GM10266 (cell line): ENCODE measurements at regions not wholly inside any gene's neighbourhood (a gene's known extent, or its start where the extent isn't known, plus 50 kb on each side); places are given as distances from the start of the nearest gene placed in this dataset.

ENCODE experiments used
- DNase-seq: peaks from one replicate; pipeline ENCODE4 v3.0.0; 2012; ENCODE audit errors: extremely low spot score
- TF ChIP-seq, protein P1 (sequence below): IDR thresholded peaks from 2 replicates; pipeline ENCODE4 v1.5.1; 2012; ENCODE audit warnings: mild to moderate bottlenecking, low read depth; ENCODE audit not compliant: control insufficient read depth, insufficient read depth; ENCODE audit errors: missing control alignments

DNA sequence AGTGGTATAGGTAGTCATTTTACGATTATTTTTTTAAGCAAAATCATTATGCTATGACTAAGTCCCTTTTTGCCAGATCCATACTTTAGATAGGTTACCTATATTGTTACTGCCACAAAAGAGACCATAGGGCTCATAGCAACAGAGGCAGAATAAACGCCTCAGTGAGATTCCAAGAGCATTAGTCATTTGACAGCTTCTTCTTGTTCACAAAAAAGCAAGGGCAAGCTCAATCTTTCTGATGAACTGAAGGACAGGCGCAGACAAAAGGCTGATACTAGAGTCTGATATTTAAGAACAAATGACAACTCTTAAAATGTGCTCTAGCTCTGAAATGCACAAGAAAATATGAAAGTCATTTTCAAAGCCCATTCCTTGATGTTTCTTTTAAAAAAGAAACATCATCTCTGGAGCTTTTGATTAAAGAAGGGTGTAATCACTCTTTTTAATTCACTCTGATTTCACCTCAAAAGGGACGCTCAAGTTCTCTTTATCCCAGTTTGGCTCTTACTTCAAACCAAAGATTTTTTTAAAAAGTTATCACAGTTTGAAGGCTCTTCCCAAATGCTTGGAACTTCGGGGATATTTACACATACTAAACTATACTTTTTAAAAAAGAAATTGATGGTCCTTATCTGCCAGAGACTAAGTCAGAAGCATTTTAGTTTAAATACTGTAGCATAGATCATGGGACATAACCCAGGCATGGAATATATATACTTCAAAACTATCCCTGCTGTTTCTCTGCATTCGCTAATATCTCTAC lies 187.2 kb downstream of the EFNB2 start:
- no peak for DNase-seq
- TF ChIP-seq, protein P1, sequence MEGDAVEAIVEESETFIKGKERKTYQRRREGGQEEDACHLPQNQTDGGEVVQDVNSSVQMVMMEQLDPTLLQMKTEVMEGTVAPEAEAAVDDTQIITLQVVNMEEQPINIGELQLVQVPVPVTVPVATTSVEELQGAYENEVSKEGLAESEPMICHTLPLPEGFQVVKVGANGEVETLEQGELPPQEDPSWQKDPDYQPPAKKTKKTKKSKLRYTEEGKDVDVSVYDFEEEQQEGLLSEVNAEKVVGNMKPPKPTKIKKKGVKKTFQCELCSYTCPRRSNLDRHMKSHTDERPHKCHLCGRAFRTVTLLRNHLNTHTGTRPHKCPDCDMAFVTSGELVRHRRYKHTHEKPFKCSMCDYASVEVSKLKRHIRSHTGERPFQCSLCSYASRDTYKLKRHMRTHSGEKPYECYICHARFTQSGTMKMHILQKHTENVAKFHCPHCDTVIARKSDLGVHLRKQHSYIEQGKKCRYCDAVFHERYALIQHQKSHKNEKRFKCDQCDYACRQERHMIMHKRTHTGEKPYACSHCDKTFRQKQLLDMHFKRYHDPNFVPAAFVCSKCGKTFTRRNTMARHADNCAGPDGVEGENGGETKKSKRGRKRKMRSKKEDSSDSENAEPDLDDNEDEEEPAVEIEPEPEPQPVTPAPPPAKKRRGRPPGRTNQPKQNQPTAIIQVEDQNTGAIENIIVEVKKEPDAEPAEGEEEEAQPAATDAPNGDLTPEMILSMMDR, result no peak

DNA sequence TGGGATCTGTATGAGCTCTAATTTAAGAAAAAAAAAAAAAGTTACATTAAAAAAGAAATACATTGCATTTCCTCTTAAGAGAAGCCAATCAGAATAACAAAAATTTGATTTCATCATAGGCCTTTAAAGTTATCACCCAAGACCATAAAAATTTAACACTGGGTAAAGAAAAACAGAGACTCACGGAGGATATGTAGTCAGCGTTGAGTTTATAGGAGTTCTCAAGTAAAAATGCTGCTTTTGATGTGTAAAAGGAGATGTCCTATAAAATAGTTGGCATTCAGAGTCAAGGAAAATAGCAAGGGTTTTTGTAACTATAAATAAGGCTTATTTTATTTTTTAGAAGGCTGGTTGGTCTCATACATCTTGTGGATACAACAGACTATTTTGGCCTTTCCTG lies 191.1 kb downstream of the EFNB2 start:
- TF ChIP-seq, protein P1, result no peak
- DNase-seq, result no peak

DNA sequence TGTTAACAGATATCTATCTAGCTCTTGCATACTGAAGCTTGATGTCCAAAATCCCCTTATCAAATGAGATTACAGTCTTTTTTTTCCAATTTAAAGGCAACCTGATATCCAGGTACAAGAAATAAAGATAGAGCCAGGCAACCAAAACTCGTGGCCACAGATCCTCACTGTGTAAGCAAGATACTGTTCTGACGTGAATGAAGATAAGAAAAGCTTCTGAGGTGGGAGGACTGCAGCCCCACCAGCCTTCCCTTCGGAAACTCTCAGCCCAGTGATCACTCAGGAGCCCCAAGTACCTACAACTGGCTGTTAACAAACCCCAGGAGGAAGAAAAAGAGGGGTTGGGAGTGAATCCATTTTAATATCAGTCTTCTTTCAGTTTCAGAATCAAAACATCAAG lies 191.6 kb downstream of the EFNB2 start:
- TF ChIP-seq, protein P1, result no peak
- no peak for DNase-seq

DNA sequence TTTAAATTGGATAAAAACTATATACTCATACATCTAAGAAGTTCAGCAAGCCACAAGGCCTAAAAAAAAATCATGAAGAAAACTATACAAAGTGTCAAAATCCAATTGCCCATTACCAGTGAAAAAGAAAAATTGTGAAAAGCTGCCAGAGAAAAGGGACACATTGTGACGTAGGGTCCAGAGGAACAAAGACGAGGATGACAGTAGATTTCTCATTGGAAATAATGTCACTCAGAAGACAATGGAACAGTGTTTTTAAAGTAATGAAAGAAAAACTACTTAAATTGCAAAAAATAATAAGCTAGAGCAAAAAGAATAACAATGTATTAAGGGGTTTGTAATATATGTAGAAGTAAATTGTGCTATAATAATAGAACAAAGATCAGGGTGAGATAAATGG lies 195.2 kb downstream of the EFNB2 start:
- TF ChIP-seq, protein P1, result no peak
- DNase-seq, result no peak

DNA sequence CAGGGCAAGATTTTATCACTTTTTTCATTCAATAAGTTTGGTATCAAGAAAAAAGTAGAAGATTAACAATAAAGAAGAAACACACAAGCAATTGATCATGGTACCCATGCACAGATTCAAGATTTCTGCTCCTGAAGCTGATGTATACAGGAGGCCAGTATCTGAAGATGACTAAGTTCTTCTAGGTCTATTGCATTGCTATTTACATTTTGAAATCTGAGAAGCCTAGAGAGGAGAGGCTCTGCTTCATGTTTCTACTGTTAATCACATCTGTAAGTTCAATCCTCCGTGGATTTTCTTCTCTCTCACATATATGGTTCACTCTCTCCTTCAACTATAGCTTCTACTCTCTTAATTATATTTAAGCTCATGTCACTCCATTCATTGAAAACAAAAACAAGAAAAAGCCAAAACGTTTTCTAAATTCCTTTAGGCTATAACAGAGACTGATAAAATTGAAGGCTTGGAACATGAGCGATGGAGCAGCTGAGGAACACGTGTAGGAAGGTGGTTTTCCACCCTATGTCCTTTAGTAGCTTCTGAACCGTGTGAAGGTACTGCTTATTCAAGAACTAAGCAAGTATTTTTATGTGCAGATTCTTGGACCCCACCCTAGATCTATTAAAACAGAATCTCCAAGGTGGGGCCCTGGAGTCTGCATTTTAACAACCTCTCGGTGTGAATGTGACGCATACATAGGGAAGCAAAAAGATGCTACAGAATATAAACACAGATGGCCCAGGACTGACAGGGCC lies 198.2 kb downstream of the EFNB2 start:
- no peak for DNase-seq

DNA sequence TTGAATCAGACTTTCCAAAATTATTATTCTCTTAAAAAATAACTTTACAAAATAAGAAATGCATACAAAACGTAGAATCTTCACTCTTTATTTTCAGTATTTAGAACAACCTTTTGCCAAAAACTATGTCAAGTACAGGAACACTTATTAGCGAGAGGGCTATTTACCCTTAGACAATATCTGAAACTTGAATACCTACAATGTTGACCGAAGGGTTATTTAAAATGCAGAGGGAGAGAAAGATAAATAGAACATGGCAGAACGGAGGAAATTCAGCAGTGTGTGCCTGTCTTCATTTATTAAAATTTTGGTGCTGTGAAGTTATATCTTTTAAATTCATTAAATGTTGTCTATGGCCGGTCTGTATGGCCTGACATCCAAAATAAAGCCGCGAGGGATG lies 198.8 kb downstream of the EFNB2 start:
- no peak for DNase-seq
- TF ChIP-seq, protein P1, result no peak

More for the DNA sequence above, 198.2 kb downstream of the EFNB2 start:
- TF ChIP-seq, protein P1, result no peak

DNA sequence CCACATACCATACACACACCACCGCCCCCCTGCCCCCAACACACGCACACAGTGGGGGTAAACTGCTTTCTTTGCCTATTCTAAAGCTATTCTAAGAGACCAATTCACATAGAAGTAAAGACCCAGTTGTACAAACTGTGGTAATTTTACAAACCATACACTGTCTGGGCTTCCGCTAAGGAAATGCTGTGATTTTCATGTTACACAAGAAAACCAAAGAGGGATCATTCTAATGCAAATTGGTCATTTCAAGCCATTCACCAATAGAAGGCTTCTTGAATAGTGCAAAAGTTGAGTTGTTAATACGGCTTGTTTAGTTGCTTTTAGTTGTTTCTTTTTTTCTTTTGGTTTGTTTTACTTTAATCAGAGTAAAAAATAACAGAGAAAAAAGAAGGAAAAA lies 202.8 kb downstream of the EFNB2 start:
- TF ChIP-seq, protein P1, result no peak
- no peak for DNase-seq
